ENCODE measurements at regions not wholly inside any gene's neighbourhood (a gene's known extent, or its start where the extent isn't known, plus 50 kb on each side); places are given as distances from the start of the nearest gene placed in this dataset.

GRCh38 chr16:55003916-55004315 lies 73.3 kb downstream of the IRX5 start:
- Mint-ChIP-seq H3K9me3 (peaks cover 0 to 4% (median 0%) of the 10 kb centered on the region in 7 donors), H3K4me3 (no peak overlapping the region), H3K27ac (no peak overlapping the region), H3K36me3 (no peaks in the 10 kb centered on the region), H3K27me3 (peaks cover 0 to 27% (median 11%) of the 10 kb centered on the region in 3 donors), H3K4me1 (no peaks in the 10 kb centered on the region)
- ATAC-seq (ENCODE audit: low read depth in 2 of 2) (no peak), DNase-seq (no peak)

GRCh38 chr16:55007504-55007903 lies 76.8 kb downstream of the IRX5 start:
- Mint-ChIP-seq H3K4me1 (no peaks in the 10 kb centered on the region), H3K27ac (no peak overlapping the region)
- no peak for DNase-seq

GRCh38 chr16:55008836-55009510 lies 78.3 kb downstream of the IRX5 start:
- Mint-ChIP-seq H3K27me3 (peaks cover 0 to 18% (median 0%) of the 10 kb centered on the region in 3 donors), H3K27ac (no peak overlapping the region), H3K36me3 (no peaks in the 10 kb centered on the region), H3K9me3 (peaks cover 0 to 8% (median 0%) of the 10 kb centered on the region in 7 donors), H3K4me3 (no peak overlapping the region), H3K4me1 (no peaks in the 10 kb centered on the region)
- DNase-seq: no peak
- no peak for ATAC-seq (ENCODE audit: low read depth in 2 of 2)

More at GRCh38 chr16:55007504-55007903, 76.8 kb downstream of the IRX5 start:
- H3K36me3 Mint-ChIP-seq: no peaks in the 10 kb centered on the region
- H3K27me3 Mint-ChIP-seq: peaks cover 0 to 12% (median 0%) of the 10 kb centered on the region in 3 donors
- no peak for ATAC-seq (ENCODE audit: low read depth in 2 of 2)
- no peak overlapping the region for H3K4me3 Mint-ChIP-seq
- peaks cover 0 to 4% (median 0%) of the 10 kb centered on the region in 7 donors for H3K9me3 Mint-ChIP-seq

- no peaks in the 10 kb centered on the region for H3K4me1 Mint-ChIP-seq
- H3K36me3 Mint-ChIP-seq: no peaks in the 10 kb centered on the region
- ATAC-seq (ENCODE audit: low read depth in 2 of 2) (no peak), DNase-seq (no peak)
- H3K27ac Mint-ChIP-seq: no peak overlapping the region
- H3K4me3 Mint-ChIP-seq: no peak overlapping the region
- H3K9me3 Mint-ChIP-seq: peaks cover 0 to 8% (median 0%) of the 10 kb centered on the region in 7 donors
- peaks cover 0 to 24% (median 4%) of the 10 kb centered on the region in 3 donors for H3K27me3 Mint-ChIP-seq
Measured at GRCh38 chr16:55009581-55009980, 78.9 kb downstream of the IRX5 start.

- DNase-seq: no peak
- no peak overlapping the region for H3K27ac Mint-ChIP-seq
- H3K4me3 Mint-ChIP-seq: no peak overlapping the region
- no peaks in the 10 kb centered on the region for H3K4me1 Mint-ChIP-seq
- H3K36me3 Mint-ChIP-seq: no peaks in the 10 kb centered on the region
- H3K27me3 Mint-ChIP-seq: peaks cover 0 to 24% (median 5%) of the 10 kb centered on the region in 3 donors
- H3K9me3 Mint-ChIP-seq: peaks cover 0 to 8% (median 0%) of the 10 kb centered on the region in 7 donors
- ATAC-seq (ENCODE audit: low read depth in 2 of 2): no peak
Measured at GRCh38 chr16:55010492-55011160, 80.0 kb downstream of the IRX5 start.

- H3K4me1 Mint-ChIP-seq: no peaks in the 10 kb centered on the region
- DNase-seq (no peak), ATAC-seq (ENCODE audit: low read depth in 2 of 2) (no peak)
- no peak overlapping the region for H3K27ac Mint-ChIP-seq
- peaks cover 0 to 8% (median 0%) of the 10 kb centered on the region in 7 donors for H3K9me3 Mint-ChIP-seq
- peaks cover 0 to 24% (median 5%) of the 10 kb centered on the region in 3 donors for H3K27me3 Mint-ChIP-seq
- no peak overlapping the region for H3K4me3 Mint-ChIP-seq
- no peaks in the 10 kb centered on the region for H3K36me3 Mint-ChIP-seq
Measured at GRCh38 chr16:55012362-55012761, 81.7 kb downstream of the IRX5 start.

GRCh38 chr16:55012793-55013192 lies 82.1 kb downstream of the IRX5 start:
- H3K27me3 Mint-ChIP-seq: peaks cover 0 to 24% (median 5%) of the 10 kb centered on the region in 3 donors
- no peaks in the 10 kb centered on the region for H3K4me1 Mint-ChIP-seq
- no peak for ATAC-seq (ENCODE audit: low read depth in 2 of 2)
- H3K9me3 Mint-ChIP-seq: peaks cover 0 to 8% (median 0%) of the 10 kb centered on the region in 7 donors
- no peak overlapping the region for H3K4me3 Mint-ChIP-seq
- no peak overlapping the region for H3K27ac Mint-ChIP-seq
- no peak for DNase-seq
- H3K36me3 Mint-ChIP-seq: no peaks in the 10 kb centered on the region

- peaks cover 0 to under 1% of the 10 kb centered on the region in 2 donors for H3K36me3 Mint-ChIP-seq
- H3K9me3 Mint-ChIP-seq: peaks cover 0 to 8% (median 0%) of the 10 kb centered on the region in 7 donors
- no peaks in the 10 kb centered on the region for H3K4me1 Mint-ChIP-seq
- H3K4me3 Mint-ChIP-seq: no peak overlapping the region
- no peak overlapping the region for H3K27ac Mint-ChIP-seq
- no peak for DNase-seq
- peaks cover under 1 to 13% (median 5%) of the 10 kb centered on the region in 3 donors for H3K27me3 Mint-ChIP-seq
- no peak for ATAC-seq (ENCODE audit: low read depth in 2 of 2)
Measured at GRCh38 chr16:55014022-55014421, 83.4 kb downstream of the IRX5 start.

GRCh38 chr16:55015181-55015913 lies 84.7 kb downstream of the IRX5 start:
- Mint-ChIP-seq H3K4me3 (no peak overlapping the region), H3K27me3 (peaks cover 5 to 20% (median 13%) of the 10 kb centered on the region in 3 donors), H3K27ac (no peak overlapping the region), H3K4me1 (no peaks in the 10 kb centered on the region), H3K36me3 (peaks cover 0 to 12% of the 10 kb centered on the region in 2 donors), H3K9me3 (peaks cover under 1 to 18% (median 7%) of the 10 kb centered on the region in 7 donors)
- DNase-seq (no peak), ATAC-seq (ENCODE audit: low read depth in 2 of 2) (no peak)

GRCh38 chr16:55016515-55016914 lies 85.8 kb downstream of the IRX5 start:
- Mint-ChIP-seq H3K4me1 (no peaks in the 10 kb centered on the region), H3K4me3 (no peak overlapping the region), H3K36me3 (peaks cover 0 to 12% of the 10 kb centered on the region in 2 donors), H3K27ac (no peak overlapping the region), H3K9me3 (peaks cover 1 to 25% (median 9%) of the 10 kb centered on the region in 7 donors), H3K27me3 (peaks cover 5 to 27% (median 13%) of the 10 kb centered on the region in 3 donors)
- DNase-seq (no peak), ATAC-seq (ENCODE audit: low read depth in 2 of 2) (no peak)

- ATAC-seq (ENCODE audit: low read depth in 2 of 2): no peak
- peaks cover 5 to 35% (median 13%) of the 10 kb centered on the region in 3 donors for H3K27me3 Mint-ChIP-seq
Measured at GRCh38 chr16:55017321-55017720, 86.7 kb downstream of the IRX5 start.

GRCh38 chr16:55018881-55019280 lies 88.2 kb downstream of the IRX5 start:
- no peak for ATAC-seq (ENCODE audit: low read depth in 2 of 2)
- Mint-ChIP-seq H3K9me3 (peaks cover 1 to 17% (median 8%) of the 10 kb centered on the region in 7 donors), H3K4me1 (no peaks in the 10 kb centered on the region), H3K4me3 (no peak overlapping the region), H3K27me3 (peaks cover 8 to 38% (median 13%) of the 10 kb centered on the region in 3 donors), H3K36me3 (peaks cover 0 to 12% of the 10 kb centered on the region in 2 donors), H3K27ac (no peak overlapping the region)
- DNase-seq: no peak

More at GRCh38 chr16:55017321-55017720, 86.7 kb downstream of the IRX5 start:
- Mint-ChIP-seq H3K9me3 (peaks cover 1 to 23% (median 8%) of the 10 kb centered on the region in 7 donors), H3K36me3 (peaks cover 0 to 12% of the 10 kb centered on the region in 2 donors), H3K27ac (no peak overlapping the region), H3K4me1 (no peaks in the 10 kb centered on the region), H3K4me3 (peak overlapping the region in 1 of 8 donors; percentile 48)
- DNase-seq: no peak

- Mint-ChIP-seq H3K36me3 (peaks cover 0 to 12% of the 10 kb centered on the region in 2 donors), H3K27ac (no peak overlapping the region), H3K4me3 (no peak overlapping the region), H3K9me3 (peaks cover 1 to 17% (median 8%) of the 10 kb centered on the region in 7 donors), H3K4me1 (no peaks in the 10 kb centered on the region), H3K27me3 (peaks cover 6 to 35% (median 13%) of the 10 kb centered on the region in 3 donors)
- no peak for ATAC-seq (ENCODE audit: low read depth in 2 of 2)
- no peak for DNase-seq
Measured at GRCh38 chr16:55019419-55020131, 88.9 kb downstream of the IRX5 start.

All from naive B cell (primary cell).